OCI-LY3 (cell line): ENCODE measurements at regions not wholly inside any gene's neighbourhood (a gene's known extent, or its start where the extent isn't known, plus 50 kb on each side); places are given as distances from the start of the nearest gene placed in this dataset.
"Not testable (repeated sequence)": the region's sequence is repeated elsewhere in the genome, so short reads cannot be mapped to it uniquely, and the experiment has no call there.

Experiments
- H2AFZ ChIP-seq: fragments of 200-600, 300-600 bp; shearing (Covaris generic); 2 replicates; pipeline ENCODE4 v1.6.0; 2014; ENCODE audit warnings: antibody characterized with exemption, low read depth, low read length
- H3K27ac ChIP-seq: fragments of 200-600, 300-600 bp; sonication (generic); 2 replicates; pipeline ENCODE4 v1.5.1; 2014; ENCODE audit warnings: mild to moderate bottlenecking, low read length, moderate library complexity, mixed read lengths
- H3K27me3 ChIP-seq: fragments of 200-600, 300-600 bp; sonication (generic); 2 replicates; pipeline ENCODE4 v1.6.1; 2014; ENCODE audit warnings: low read depth, low read length, mixed read lengths
- H3K36me3 ChIP-seq: fragments of 200-600, 300-600 bp; sonication (generic); replicated peaks from 2 replicates; pipeline ENCODE3; 2014; ENCODE audit warnings: low read depth, low read length, mixed read lengths
- H3K4me1 ChIP-seq: fragments of 300-600, 200-600 bp; sonication (generic); 2 replicates; pipeline ENCODE4 v1.6.1; 2014; ENCODE audit warnings: low read length, mixed read lengths
- H3K4me2 ChIP-seq: fragments of 200-600, 300-600 bp; sonication (generic); 2 replicates; pipeline ENCODE4 v1.6.1; 2014; ENCODE audit warnings: low read length, mixed read lengths
- H3K4me3 ChIP-seq: fragments of 300-600, 200-600 bp; sonication (generic); 2 replicates; pipeline ENCODE4 v1.5.1; 2014; ENCODE audit warnings: antibody characterized with exemption, mild to moderate bottlenecking, low read length, moderate library complexity
- H3K79me2 ChIP-seq: fragments of 300-600, 200-600 bp; shearing (Covaris generic); 2 replicates; pipeline ENCODE4 v1.6.1; 2014; ENCODE audit warnings: mild to moderate bottlenecking, low read length, mixed read lengths
- H3K9ac ChIP-seq: fragments of 300-600, 200-600 bp; shearing (Covaris generic); 2 replicates; pipeline ENCODE4 v1.6.0; 2014; ENCODE audit warnings: mild to moderate bottlenecking, low read length, moderate library complexity
- H3K9me3 ChIP-seq: fragments of 200-600, 300-600 bp; shearing (Covaris generic); 2 replicates; pipeline ENCODE4 v1.6.1; 2014; ENCODE audit warnings: low read length, mixed read lengths; ENCODE audit not compliant: insufficient read depth
- H4K20me1 ChIP-seq: fragments of 200-600, 300-600 bp; sonication (generic); 2 replicates; pipeline ENCODE4 v1.6.1; 2016; ENCODE audit warnings: low read length, mixed read lengths; ENCODE audit not compliant: insufficient read depth
- EZH2phosphoT487 ChIP-seq: fragments of 200-600 bp; shearing (Covaris generic); IDR thresholded peaks from 2 replicates; pipeline ENCODE4 v1.6.1; 2018; ENCODE audit warnings: antibody characterized with exemption, mixed run types, low read depth
- TF ChIP-seq, protein P1 (sequence below): fragments of 200-600, 300-600 bp; sonication (generic); IDR thresholded peaks from 2 replicates; pipeline ENCODE4 v1.5.1; 2014; ENCODE audit warnings: antibody characterized with exemption, low read length, low read depth

DNA sequence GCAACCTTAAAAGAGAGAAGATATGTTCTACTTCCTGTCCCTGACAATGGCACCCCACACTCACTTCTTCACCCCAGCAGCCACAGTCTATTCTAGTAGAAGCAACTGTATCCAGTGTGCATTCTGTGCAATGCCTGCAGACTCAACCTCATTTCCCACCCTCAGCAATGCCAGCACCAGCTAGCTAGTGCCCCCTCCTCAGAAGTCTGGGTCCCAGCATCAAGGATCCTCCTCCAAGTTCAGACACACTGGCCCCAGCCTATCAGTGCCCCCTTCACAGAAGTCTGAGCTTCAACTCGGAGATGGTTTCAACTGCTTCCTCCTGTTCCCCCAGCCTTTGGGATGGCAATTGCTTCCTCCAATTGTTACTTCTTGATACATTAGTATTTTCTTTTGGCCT, 268.3 kb downstream of the MEX3B start:
- peaks cover 23% of the 10 kb centered on the region for H3K27me3 ChIP-seq
- no peaks in the 10 kb centered on the region for H3K36me3 ChIP-seq
- no peak for TF ChIP-seq EZH2phosphoT487
- TF ChIP-seq, protein P1, sequence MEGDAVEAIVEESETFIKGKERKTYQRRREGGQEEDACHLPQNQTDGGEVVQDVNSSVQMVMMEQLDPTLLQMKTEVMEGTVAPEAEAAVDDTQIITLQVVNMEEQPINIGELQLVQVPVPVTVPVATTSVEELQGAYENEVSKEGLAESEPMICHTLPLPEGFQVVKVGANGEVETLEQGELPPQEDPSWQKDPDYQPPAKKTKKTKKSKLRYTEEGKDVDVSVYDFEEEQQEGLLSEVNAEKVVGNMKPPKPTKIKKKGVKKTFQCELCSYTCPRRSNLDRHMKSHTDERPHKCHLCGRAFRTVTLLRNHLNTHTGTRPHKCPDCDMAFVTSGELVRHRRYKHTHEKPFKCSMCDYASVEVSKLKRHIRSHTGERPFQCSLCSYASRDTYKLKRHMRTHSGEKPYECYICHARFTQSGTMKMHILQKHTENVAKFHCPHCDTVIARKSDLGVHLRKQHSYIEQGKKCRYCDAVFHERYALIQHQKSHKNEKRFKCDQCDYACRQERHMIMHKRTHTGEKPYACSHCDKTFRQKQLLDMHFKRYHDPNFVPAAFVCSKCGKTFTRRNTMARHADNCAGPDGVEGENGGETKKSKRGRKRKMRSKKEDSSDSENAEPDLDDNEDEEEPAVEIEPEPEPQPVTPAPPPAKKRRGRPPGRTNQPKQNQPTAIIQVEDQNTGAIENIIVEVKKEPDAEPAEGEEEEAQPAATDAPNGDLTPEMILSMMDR: no peak
- no peak overlapping the region for H3K4me2 ChIP-seq
- H3K27ac ChIP-seq: no peak overlapping the region
- H3K9ac ChIP-seq: no peak overlapping the region
- no peaks in the 10 kb centered on the region for H3K9me3 ChIP-seq
- no peaks in the 10 kb centered on the region for H3K4me1 ChIP-seq
- no peak overlapping the region for H3K4me3 ChIP-seq
- H2AFZ ChIP-seq: no peak overlapping the region
- no peaks in the 10 kb centered on the region for H3K79me2 ChIP-seq
- no peaks in the 10 kb centered on the region for H4K20me1 ChIP-seq

DNA sequence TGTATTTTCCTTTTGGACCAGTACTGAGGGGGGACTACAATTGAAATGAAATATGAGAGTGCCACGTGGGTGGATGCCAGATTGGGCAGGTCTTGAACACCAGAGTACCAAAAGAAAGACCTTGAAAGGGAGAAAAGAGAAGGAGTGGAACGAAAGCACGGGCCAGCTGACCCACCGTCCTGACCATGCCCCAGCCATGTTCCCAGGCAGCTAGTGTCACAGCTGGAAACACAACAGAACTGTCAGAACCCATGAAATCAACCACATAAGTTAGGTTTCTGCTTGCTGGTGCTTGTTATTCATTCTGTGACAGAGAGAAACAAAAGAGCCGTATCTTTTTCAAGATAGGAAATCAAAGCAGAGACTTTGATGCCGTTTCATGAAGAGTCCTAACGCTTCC, 268.8 kb downstream of the MEX3B start:
- TF ChIP-seq EZH2phosphoT487: no peak
- TF ChIP-seq, protein P1: no peak
- no peak overlapping the region for H3K9ac ChIP-seq

DNA sequence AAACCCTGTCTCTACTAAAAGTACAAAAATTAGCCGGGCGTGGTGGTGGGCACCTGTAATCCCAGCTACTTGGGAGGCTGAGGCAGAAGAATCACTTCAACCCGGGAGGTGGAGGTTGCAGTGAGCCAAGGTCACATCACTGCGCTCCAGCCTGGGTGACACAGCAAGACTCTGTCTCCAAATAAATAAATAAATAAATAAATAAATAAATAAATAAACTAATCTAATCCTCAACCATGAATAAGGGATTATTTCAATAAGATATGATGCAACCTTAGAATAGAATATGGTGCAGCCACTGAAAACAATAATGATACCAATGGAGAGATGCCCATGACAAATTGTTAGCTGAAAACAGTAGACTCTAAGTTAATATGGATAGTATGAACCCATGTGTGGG, 270.0 kb downstream of the MEX3B start:
- H3K27ac ChIP-seq, H3K4me3 ChIP-seq, H2AFZ ChIP-seq, H3K4me2 ChIP-seq, H4K20me1 ChIP-seq, H3K79me2 ChIP-seq, H3K36me3 ChIP-seq, H3K9ac ChIP-seq, H3K27me3 ChIP-seq, H3K9me3 ChIP-seq, H3K4me1 ChIP-seq: not testable (repeated sequence)

More for the DNA sequence above, 268.8 kb downstream of the MEX3B start:
- H2AFZ ChIP-seq: no peak overlapping the region
- H3K9me3 ChIP-seq: no peaks in the 10 kb centered on the region
- H3K4me1 ChIP-seq: no peaks in the 10 kb centered on the region
- H3K27ac ChIP-seq: no peak overlapping the region
- no peaks in the 10 kb centered on the region for H3K79me2 ChIP-seq
- no peak overlapping the region for H3K4me3 ChIP-seq
- no peak overlapping the region for H3K4me2 ChIP-seq
- peaks cover 17% of the 10 kb centered on the region for H3K27me3 ChIP-seq
- no peaks in the 10 kb centered on the region for H4K20me1 ChIP-seq
- no peaks in the 10 kb centered on the region for H3K36me3 ChIP-seq

DNA sequence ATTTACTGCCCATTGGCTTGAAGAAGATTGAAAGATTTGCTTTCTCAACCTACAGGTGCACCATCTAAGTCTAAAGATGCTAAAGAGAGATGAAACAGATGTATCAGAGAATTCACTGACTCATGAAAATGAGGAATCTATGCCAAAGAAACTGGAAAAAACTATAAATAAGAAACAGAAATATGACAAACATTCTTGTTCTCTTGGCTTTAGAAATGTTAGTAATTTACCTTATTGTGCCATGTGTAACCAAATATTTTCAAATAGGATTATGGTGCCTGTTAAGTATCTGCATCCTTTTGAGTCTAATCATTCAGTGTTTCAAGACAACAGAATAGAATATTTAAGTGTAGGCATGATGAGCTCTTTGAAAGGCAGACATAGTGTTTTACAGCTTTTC, 271.5 kb downstream of the MEX3B start:
- no peak overlapping the region for H3K27ac ChIP-seq
- H3K9ac ChIP-seq: no peak overlapping the region
- no peaks in the 10 kb centered on the region for H3K4me1 ChIP-seq
- no peaks in the 10 kb centered on the region for H3K9me3 ChIP-seq
- H3K27me3 ChIP-seq: peaks cover 11% of the 10 kb centered on the region
- H2AFZ ChIP-seq: no peak overlapping the region
- TF ChIP-seq, protein P1: no peak
- TF ChIP-seq EZH2phosphoT487: no peak
- no peak overlapping the region for H3K4me3 ChIP-seq
- H4K20me1 ChIP-seq: no peaks in the 10 kb centered on the region
- H3K4me2 ChIP-seq: no peak overlapping the region
- H3K79me2 ChIP-seq: no peaks in the 10 kb centered on the region
- H3K36me3 ChIP-seq: no peaks in the 10 kb centered on the region

DNA sequence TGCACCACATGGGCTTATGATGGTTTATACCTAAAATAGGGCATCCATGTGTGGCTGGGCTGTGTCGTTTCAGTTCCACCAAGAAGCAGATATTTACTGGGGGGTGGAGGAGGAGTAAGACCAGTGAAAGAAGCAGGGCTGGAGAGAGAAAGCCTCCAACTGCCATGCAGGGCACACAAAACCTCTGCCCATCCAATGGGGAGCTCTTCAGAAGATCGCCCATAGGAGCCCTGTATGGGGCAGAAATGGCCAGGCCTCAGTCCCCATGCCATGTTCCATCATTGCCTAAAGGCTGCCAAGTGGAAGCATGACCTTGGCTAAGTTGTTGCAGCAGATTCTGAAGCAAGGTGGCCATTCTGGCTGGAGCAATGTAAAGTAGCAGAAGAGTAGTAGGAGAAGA, 277.0 kb downstream of the MEX3B start:
- H3K4me3 ChIP-seq: no peak overlapping the region
- no peak overlapping the region for H2AFZ ChIP-seq
- H4K20me1 ChIP-seq: no peaks in the 10 kb centered on the region
- peaks cover 8% of the 10 kb centered on the region; the same call in 1 of the 2 replicates for H3K27me3 ChIP-seq
- no peaks in the 10 kb centered on the region for H3K36me3 ChIP-seq
- no peak overlapping the region for H3K27ac ChIP-seq
- no peak overlapping the region for H3K4me2 ChIP-seq
- H3K9me3 ChIP-seq: no peaks in the 10 kb centered on the region
- no peaks in the 10 kb centered on the region for H3K79me2 ChIP-seq
- no peak overlapping the region for H3K9ac ChIP-seq
- no peaks in the 10 kb centered on the region for H3K4me1 ChIP-seq
- TF ChIP-seq, protein P1: no peak
- TF ChIP-seq EZH2phosphoT487: no peak
